ENCODE measurements at regions not wholly inside any gene's neighbourhood (a gene's known extent, or its start where the extent isn't known, plus 50 kb on each side); places are given as distances from the start of the nearest gene placed in this dataset.

GRCh38 chr6:88366672-88367071, 200.5 kb upstream of the CNR1 start:
- DNase-seq (ENCODE audit: low read depth in 1 of 2, low spot score in 1 of 2): no peak
- Histone ChIP-seq H3K27ac (replicated peaks) (no peak overlapping the region), H3K4me3 (replicated peaks; ENCODE audit: insufficient read depth, low read length) (no peak overlapping the region), H3K27me3 (ENCODE audit: insufficient read depth, poor library complexity, severe bottlenecking) (peaks cover 2% of the 10 kb centered on the region)
- TF ChIP-seq POLR2AphosphoS5 (IDR thresholded peaks at IDR 0.05; ENCODE audit: low read depth) (no peak), SPI1 (IDR thresholded peaks at IDR 0.05; ENCODE audit: borderline replicate concordance, low read depth) (no peak), REST (IDR thresholded peaks at IDR 0.05; ENCODE audit: insufficient replicate concordance, low read depth) (no peak), GABPA (IDR thresholded peaks at IDR 0.05; ENCODE audit: low read depth) (no peak), CTCF (IDR thresholded peaks at IDR 0.05; ENCODE audit: insufficient read depth, low read length) (no peak)

GRCh38 chr6:88365656-88366055, 199.5 kb upstream of the CNR1 start:
- Histone ChIP-seq H3K4me3 (replicated peaks; ENCODE audit: insufficient read depth, low read length) (no peak overlapping the region), H3K27ac (replicated peaks) (no peak overlapping the region), H3K27me3 (ENCODE audit: insufficient read depth, poor library complexity, severe bottlenecking) (no peaks in the 10 kb centered on the region)
- no peak for DNase-seq (ENCODE audit: low read depth in 1 of 2, low spot score in 1 of 2)
- TF ChIP-seq REST (IDR thresholded peaks at IDR 0.05; ENCODE audit: insufficient replicate concordance, low read depth): no peak
- no peak for TF ChIP-seq SPI1 (IDR thresholded peaks at IDR 0.05; ENCODE audit: borderline replicate concordance, low read depth)
- no peak for TF ChIP-seq GABPA (IDR thresholded peaks at IDR 0.05; ENCODE audit: low read depth)
- no peak for TF ChIP-seq CTCF (IDR thresholded peaks at IDR 0.05; ENCODE audit: insufficient read depth, low read length)
- TF ChIP-seq POLR2AphosphoS5 (IDR thresholded peaks at IDR 0.05; ENCODE audit: low read depth): no peak

GRCh38 chr6:88365230-88365629, 199.1 kb upstream of the CNR1 start:
- no peaks in the 10 kb centered on the region for H3K27me3 ChIP-seq (ENCODE audit: insufficient read depth, poor library complexity, severe bottlenecking)
- H3K27ac ChIP-seq (replicated peaks): no peak overlapping the region
- TF ChIP-seq REST (IDR thresholded peaks at IDR 0.05; ENCODE audit: insufficient replicate concordance, low read depth): no peak
- TF ChIP-seq SPI1 (IDR thresholded peaks at IDR 0.05; ENCODE audit: borderline replicate concordance, low read depth): no peak
- no peak for TF ChIP-seq GABPA (IDR thresholded peaks at IDR 0.05; ENCODE audit: low read depth)
- TF ChIP-seq CTCF (IDR thresholded peaks at IDR 0.05; ENCODE audit: insufficient read depth, low read length): no peak
- no peak for TF ChIP-seq POLR2AphosphoS5 (IDR thresholded peaks at IDR 0.05; ENCODE audit: low read depth)
- no peak overlapping the region for H3K4me3 ChIP-seq (replicated peaks; ENCODE audit: insufficient read depth, low read length)
- DNase-seq (ENCODE audit: low read depth in 1 of 2, low spot score in 1 of 2): no peak
